ENCODE measurements at regions not wholly inside any gene's neighbourhood (a gene's known extent, or its start where the extent isn't known, plus 50 kb on each side); places are given as distances from the start of the nearest gene placed in this dataset.

DNA sequence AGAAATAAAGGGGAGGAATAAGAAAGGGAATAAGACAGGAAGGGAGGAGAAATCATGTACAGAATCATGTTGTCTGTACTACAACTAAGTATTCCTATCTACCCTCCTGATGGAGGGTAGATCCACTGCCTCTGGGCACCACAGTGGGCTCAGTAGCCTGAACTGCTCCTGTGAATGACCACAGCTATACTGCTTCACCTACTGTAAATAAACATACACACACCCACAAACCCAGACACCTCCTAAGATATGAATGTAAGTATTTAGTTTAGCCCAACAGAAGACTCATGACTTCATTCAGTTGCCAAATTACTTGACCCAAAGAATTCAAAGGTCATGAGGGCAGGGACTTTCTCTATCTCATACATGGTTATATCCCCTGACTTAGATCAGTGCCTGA, 177.3 kb upstream of the C11orf58 start:
- no peak for TF ChIP-seq POLR2A (IDR thresholded peaks at IDR 0.05)
- TF ChIP-seq, protein P1, sequence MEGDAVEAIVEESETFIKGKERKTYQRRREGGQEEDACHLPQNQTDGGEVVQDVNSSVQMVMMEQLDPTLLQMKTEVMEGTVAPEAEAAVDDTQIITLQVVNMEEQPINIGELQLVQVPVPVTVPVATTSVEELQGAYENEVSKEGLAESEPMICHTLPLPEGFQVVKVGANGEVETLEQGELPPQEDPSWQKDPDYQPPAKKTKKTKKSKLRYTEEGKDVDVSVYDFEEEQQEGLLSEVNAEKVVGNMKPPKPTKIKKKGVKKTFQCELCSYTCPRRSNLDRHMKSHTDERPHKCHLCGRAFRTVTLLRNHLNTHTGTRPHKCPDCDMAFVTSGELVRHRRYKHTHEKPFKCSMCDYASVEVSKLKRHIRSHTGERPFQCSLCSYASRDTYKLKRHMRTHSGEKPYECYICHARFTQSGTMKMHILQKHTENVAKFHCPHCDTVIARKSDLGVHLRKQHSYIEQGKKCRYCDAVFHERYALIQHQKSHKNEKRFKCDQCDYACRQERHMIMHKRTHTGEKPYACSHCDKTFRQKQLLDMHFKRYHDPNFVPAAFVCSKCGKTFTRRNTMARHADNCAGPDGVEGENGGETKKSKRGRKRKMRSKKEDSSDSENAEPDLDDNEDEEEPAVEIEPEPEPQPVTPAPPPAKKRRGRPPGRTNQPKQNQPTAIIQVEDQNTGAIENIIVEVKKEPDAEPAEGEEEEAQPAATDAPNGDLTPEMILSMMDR (IDR thresholded peaks at IDR 0.05) = no peak
- no peak for TF ChIP-seq POLR2AphosphoS5 (IDR thresholded peaks at IDR 0.05)
